ENCODE measurements at regions not wholly inside any gene's neighbourhood (a gene's known extent, or its start where the extent isn't known, plus 50 kb on each side); places are given as distances from the start of the nearest gene placed in this dataset.

- TF ChIP-seq EZH2phosphoT487 (IDR thresholded peaks at IDR 0.05), result no peak
- no peak for TF ChIP-seq CTCF (IDR thresholded peaks at IDR 0.05)
- no peak for TF ChIP-seq EZH2 (IDR thresholded peaks at IDR 0.05)
These were observed 171.6 kb upstream of the MKI67 start for GRCh38 chr10:128297709-128298378.
